NOMO-1 treated with dmso at 0.1 percent for 144 hours (cell line): ENCODE measurements at regions not wholly inside any gene's neighbourhood (a gene's known extent, or its start where the extent isn't known, plus 50 kb on each side); places are given as distances from the start of the nearest gene placed in this dataset.
"Not testable (repeated sequence)": the region's sequence is repeated elsewhere in the genome, so short reads cannot be mapped to it uniquely, and the experiment has no call there.

ENCODE experiments used
- DNase-seq: peaks from one replicate; lab custom pipeline; 2025; ENCODE audit not compliant: unreplicated experiment; lab: John Stamatoyannopoulos, UW

DNA sequence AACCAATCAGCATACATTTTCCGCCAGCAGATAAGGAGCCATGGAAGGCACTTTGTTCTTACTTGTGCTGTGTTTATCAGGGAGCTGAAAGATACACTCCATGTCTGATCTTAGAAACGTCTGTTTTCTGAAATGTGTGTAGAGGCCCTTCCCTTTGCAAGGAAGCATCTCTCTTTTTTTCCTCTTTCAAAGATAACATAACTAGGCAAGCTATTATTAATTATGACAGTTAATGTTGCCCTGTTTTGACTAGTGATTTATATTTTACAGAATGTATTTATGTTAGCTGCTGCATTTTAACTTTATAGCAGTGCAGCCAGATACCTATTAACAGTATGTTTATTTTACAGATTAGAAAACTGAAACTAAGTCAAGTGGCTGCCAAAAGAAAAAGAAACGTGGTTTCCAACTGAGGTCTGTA lies 683.2 kb upstream of the IGFBP3 start:
- no peak for DNase-seq

GRCh38 chr7:46603780-46604179 lies 682.7 kb upstream of the IGFBP3 start:
- no peak for DNase-seq

- no peak for DNase-seq
Observed at GRCh38 chr7:46603296-46603752, 682.3 kb upstream of the IGFBP3 start.

- DNase-seq, result no peak
Observed at GRCh38 chr7:46600340-46600739, 679.3 kb upstream of the IGFBP3 start.

- not testable (repeated sequence) for DNase-seq
Observed at GRCh38 chr7:46594831-46595230, 673.8 kb upstream of the IGFBP3 start.

- DNase-seq, result not testable (repeated sequence)
Observed at GRCh38 chr7:46590918-46591905, 670.1 kb upstream of the IGFBP3 start.

DNA sequence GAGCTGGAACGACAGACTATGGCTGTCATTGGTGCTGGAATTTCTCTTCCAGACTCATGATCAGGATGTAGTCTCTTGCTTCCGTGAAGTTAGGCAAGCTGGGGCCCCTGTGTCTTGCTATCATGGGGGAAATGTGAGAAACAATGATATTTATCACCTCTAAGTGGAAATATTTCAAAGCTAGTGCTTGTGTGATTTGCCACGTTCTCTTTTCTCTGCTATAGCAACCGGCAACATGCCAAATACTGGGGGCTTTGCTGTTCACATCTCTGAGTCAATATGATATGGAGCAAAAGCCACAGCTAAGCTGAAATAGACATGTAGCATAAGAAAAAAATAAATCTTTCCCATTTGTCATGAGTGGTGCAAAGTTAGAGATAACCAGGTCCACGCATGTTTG lies 668.2 kb upstream of the IGFBP3 start:
- DNase-seq, result no peak

DNA sequence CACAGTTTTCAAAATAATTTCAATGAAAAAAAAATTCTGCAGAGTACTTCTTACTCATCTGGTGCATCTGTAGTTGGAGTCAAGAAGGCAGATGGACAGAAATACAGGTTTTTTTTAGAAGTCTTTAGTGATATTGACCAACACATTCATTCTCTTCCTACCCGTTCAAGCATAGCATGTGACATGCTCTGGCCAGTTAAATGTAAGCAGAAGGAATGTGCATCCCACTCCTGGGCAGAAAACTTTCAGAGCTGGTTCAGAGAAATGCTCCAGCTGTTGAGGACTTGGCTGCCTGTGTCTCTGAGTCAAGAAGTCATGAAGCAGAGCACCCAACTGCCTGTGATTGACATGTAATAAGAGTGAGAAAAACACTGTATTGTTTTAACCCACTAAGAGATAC lies 665.3 kb upstream of the IGFBP3 start:
- DNase-seq, result no peak

GRCh38 chr7:46583656-46584055 lies 662.6 kb upstream of the IGFBP3 start:
- no peak for DNase-seq

GRCh38 chr7:46581268-46581667 lies 660.2 kb upstream of the IGFBP3 start:
- DNase-seq, result no peak

- no peak for DNase-seq
Observed at GRCh38 chr7:46580766-46581165, 659.7 kb upstream of the IGFBP3 start.

- no peak for DNase-seq
Observed at GRCh38 chr7:46577394-46577793, 656.3 kb upstream of the IGFBP3 start.

DNA sequence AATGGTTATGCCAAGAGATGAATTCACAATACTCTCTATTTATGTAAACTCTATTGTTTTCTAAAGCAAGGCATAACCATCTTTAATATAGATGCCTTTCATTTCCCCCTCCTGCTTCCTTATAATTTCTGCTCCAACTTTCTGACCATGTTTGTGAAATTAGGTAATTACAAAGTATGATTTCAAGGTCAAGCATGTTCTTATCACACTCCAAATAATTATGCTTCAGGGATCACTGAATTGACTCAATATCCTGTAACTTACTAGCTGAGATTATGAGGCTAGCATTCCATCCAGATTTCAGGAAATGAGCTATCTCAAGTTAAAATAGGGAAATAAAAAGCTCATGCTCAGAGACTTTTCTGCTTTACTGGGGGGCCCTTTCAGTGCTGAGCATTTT lies 655.9 kb upstream of the IGFBP3 start:
- no peak for DNase-seq

DNA sequence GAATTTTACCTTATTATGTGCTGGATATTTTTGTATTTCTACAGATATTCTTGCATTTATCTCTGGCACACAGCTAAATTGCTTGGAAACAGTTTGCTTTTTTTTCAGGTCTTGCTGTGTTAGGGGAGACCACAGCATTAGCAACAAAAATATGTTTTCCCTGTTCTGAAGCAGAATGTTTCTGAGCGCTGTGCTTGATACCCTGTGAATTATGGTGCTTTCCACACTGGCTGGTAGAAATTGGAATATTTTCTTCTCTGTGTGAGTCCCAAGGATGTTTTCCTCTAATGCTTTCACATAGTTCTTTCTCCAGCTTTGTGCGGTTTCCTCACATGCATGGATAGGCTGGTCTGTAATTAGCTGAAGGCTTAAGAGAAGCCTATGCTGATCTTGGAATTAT lies 651.6 kb upstream of the IGFBP3 start:
- no peak for DNase-seq

DNA sequence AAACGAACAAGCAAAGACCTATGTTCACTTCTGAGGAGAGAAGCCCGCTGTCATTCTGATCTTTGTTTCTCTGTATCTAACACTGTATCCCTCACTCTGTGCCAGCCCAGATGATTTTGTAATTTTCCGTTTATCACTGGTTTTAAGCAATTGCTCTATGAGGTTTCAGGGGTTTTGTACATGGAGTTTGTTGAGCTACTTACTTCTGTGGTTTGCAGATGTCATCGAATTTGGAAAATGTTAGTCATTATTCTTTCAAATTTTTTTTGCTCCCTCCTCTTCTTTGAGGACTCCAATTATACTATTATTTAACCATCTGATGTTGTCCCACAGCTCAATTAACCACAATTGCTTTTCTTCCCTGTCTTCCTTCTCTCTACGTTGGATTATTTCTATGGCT lies 650.9 kb upstream of the IGFBP3 start:
- DNase-seq, result no peak

- DNase-seq, result no peak
Observed at GRCh38 chr7:46569133-46569465, 648.0 kb upstream of the IGFBP3 start.

GRCh38 chr7:46568420-46569132 lies 647.5 kb upstream of the IGFBP3 start:
- no peak for DNase-seq

- no peak for DNase-seq
Observed at GRCh38 chr7:46567858-46568257, 646.8 kb upstream of the IGFBP3 start.

DNA sequence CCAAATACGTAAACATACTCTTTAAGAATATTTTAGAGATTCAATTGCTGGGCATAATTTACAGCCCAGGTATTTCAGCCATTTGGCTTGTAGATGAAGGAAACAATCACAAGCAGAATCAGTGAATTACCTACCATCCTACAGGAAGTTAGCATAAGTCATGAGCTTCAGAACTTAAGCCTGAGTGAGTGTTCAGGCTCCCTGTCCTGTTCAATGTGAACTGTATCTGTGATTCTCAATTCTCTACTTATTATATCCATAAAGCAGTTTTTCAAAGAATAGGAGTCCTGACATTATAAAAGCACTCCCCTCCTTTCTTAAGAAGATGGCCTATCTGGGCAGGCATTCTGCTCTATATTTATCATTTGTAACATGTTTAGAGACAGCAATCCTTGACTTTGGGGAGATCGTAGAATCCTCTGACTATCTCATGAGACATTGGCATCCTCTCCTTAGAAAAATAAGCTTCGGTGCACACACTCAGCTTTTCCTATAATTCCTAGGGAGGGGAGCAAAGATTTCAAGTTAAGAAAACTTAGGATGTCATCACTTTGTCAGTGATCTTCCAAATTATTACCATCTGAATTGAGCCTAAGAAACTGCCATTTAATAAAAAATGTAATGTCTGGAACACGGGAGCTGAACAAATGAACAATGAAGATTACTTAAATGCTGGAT lies 645.2 kb upstream of the IGFBP3 start:
- no peak for DNase-seq

- no peak for DNase-seq
Observed at GRCh38 chr7:46565253-46566096, 644.4 kb upstream of the IGFBP3 start.
